Vagina (tissue), 2 donors: ENCODE measurements at regions not wholly inside any gene's neighbourhood (a gene's known extent, or its start where the extent isn't known, plus 50 kb on each side); places are given as distances from the start of the nearest gene placed in this dataset.

Experiments
- POLR2AphosphoS5 ChIP-seq, 2 donors: sonication (generic); formaldehyde crosslinking; IDR thresholded peaks; one replicate each; pipeline ENCODE4 v1.9.0; 2017; ENCODE audit warnings: antibody characterized with exemption in 2 of 2, mild to moderate bottlenecking in 2 of 2, low read depth in 1 of 2; ENCODE audit not compliant: insufficient read depth in 1 of 2
- TF ChIP-seq, protein P1 (sequence below), 3 experiments: fragments of 450-650 bp in 2 of 3; fragments of 200-600 bp in 1 of 3; sonication (generic) in 1 of 3; IDR thresholded peaks; one replicate each; pipeline ENCODE4 v1.5.1; 2017 to 2019; ENCODE audit warnings: antibody characterized with exemption in 3 of 3, mild to moderate bottlenecking in 2 of 3, moderate library complexity in 2 of 3

DNA sequence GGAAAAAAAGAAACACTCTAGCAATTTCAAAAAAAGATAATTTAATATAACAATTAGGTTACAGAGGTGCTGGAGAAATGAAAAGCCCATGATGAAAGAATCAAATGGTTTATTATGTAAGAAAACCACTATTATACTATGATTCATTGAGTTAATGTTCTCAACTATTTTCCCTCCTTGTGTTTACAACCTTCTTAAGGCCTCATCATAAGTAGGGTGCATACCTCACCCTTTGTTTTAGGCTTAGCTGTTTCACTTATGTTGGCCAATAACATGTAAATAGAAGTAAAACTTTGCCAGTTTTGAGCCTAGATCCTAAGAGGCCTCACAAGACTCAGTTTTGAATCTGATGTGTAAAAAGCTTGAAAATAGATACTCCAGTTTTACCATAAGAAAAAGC, 418.3 kb upstream of the DDX18 start:
- TF ChIP-seq, protein P1, sequence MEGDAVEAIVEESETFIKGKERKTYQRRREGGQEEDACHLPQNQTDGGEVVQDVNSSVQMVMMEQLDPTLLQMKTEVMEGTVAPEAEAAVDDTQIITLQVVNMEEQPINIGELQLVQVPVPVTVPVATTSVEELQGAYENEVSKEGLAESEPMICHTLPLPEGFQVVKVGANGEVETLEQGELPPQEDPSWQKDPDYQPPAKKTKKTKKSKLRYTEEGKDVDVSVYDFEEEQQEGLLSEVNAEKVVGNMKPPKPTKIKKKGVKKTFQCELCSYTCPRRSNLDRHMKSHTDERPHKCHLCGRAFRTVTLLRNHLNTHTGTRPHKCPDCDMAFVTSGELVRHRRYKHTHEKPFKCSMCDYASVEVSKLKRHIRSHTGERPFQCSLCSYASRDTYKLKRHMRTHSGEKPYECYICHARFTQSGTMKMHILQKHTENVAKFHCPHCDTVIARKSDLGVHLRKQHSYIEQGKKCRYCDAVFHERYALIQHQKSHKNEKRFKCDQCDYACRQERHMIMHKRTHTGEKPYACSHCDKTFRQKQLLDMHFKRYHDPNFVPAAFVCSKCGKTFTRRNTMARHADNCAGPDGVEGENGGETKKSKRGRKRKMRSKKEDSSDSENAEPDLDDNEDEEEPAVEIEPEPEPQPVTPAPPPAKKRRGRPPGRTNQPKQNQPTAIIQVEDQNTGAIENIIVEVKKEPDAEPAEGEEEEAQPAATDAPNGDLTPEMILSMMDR (IDR thresholded peaks at IDR 0.05) = no peak
- TF ChIP-seq POLR2AphosphoS5 (IDR thresholded peaks at IDR 0.05; ENCODE audit: insufficient read depth in 1 of 2, low read depth in 1 of 2) = no peak
